NT2/D1 (cell line): ENCODE measurements at regions not wholly inside any gene's neighbourhood (a gene's known extent, or its start where the extent isn't known, plus 50 kb on each side); places are given as distances from the start of the nearest gene placed in this dataset.

Source experiments
- YY1 ChIP-seq: IDR thresholded peaks from 2 replicates; pipeline ENCODE4 v1.6.1; 2011; ENCODE audit not compliant: insufficient read length, insufficient read depth
- ZNF274 ChIP-seq: IDR thresholded peaks from 2 replicates; pipeline ENCODE4 v1.6.1; 2011; ENCODE audit warnings: mild to moderate bottlenecking, low read depth, low read length

GRCh38 chr12:75611041-75611440 is 99.6 kb upstream of the KRR1 start:
- no peak for TF ChIP-seq YY1
- TF ChIP-seq ZNF274, result no peak
